NCI-H1436 treated with DMSO at 0.1 percent for 48 hours (cell line): ENCODE measurements at regions not wholly inside any gene's neighbourhood (a gene's known extent, or its start where the extent isn't known, plus 50 kb on each side); places are given as distances from the start of the nearest gene placed in this dataset.
A peak's percentile ranks its signal among the peaks of the same experiment; 100 is the strongest.
"Not testable (repeated sequence)": the region's sequence is repeated elsewhere in the genome, so short reads cannot be mapped to it uniquely, and the experiment has no call there.

ENCODE experiments used
- DNase-seq: peaks from one replicate; lab custom pipeline; 2025; lab: John Stamatoyannopoulos, UW

- DNase-seq = no peak
Measured at GRCh38 chr13:54706336-54706735, 1677.7 kb downstream of the OLFM4 start.

- DNase-seq = no peak
Measured at GRCh38 chr13:54709546-54709945, 1680.9 kb downstream of the OLFM4 start.

- DNase-seq = no peak
Measured at GRCh38 chr13:54733639-54734038, 1705.0 kb downstream of the OLFM4 start.

GRCh38 chr13:54737211-54737610, 1708.6 kb downstream of the OLFM4 start:
- DNase-seq = not testable (repeated sequence)

- peak; percentile 57 for DNase-seq
Measured at GRCh38 chr13:54742984-54743383, 1714.4 kb downstream of the OLFM4 start.

- no peak for DNase-seq
Measured at GRCh38 chr13:54744747-54745146, 1716.1 kb downstream of the OLFM4 start.

- DNase-seq = no peak
Measured at GRCh38 chr13:54750521-54750920, 1721.9 kb downstream of the OLFM4 start.

GRCh38 chr13:54758795-54759194, 1730.2 kb downstream of the OLFM4 start:
- no peak for DNase-seq

- DNase-seq = no peak
Measured at GRCh38 chr13:54768214-54768613, 1739.6 kb downstream of the OLFM4 start.

- no peak for DNase-seq
Measured at GRCh38 chr13:54775501-54776191, 1747.0 kb downstream of the OLFM4 start.

- no peak for DNase-seq
Measured at GRCh38 chr13:54787754-54788153, 1759.1 kb downstream of the OLFM4 start.

- no peak for DNase-seq
Measured at GRCh38 chr13:54799621-54800226, 1771.1 kb downstream of the OLFM4 start.

GRCh38 chr13:54802226-54802625, 1773.6 kb downstream of the OLFM4 start:
- DNase-seq = no peak

GRCh38 chr13:54805743-54806142, 1777.1 kb downstream of the OLFM4 start:
- DNase-seq = no peak

GRCh38 chr13:54821938-54822470, 1793.4 kb downstream of the OLFM4 start:
- not testable (repeated sequence) for DNase-seq

- not testable (repeated sequence) for DNase-seq
Measured at GRCh38 chr13:54829391-54830068, 1800.9 kb downstream of the OLFM4 start.

GRCh38 chr13:54836273-54836672, 1807.7 kb downstream of the OLFM4 start:
- no peak for DNase-seq

- no peak for DNase-seq
Measured at GRCh38 chr13:54841682-54842081, 1813.1 kb downstream of the OLFM4 start.

- no peak for DNase-seq
Measured at GRCh38 chr13:54845351-54845965, 1816.8 kb downstream of the OLFM4 start.

GRCh38 chr13:54852831-54853230, 1824.2 kb downstream of the OLFM4 start:
- no peak for DNase-seq

GRCh38 chr13:54859827-54860226, 1831.2 kb downstream of the OLFM4 start:
- no peak for DNase-seq

- DNase-seq = no peak
Measured at GRCh38 chr13:54875111-54875510, 1846.5 kb downstream of the OLFM4 start.

- DNase-seq = no peak
Measured at GRCh38 chr13:54879036-54879435, 1850.4 kb downstream of the OLFM4 start.
